Fibroblast of pulmonary artery (primary cell): ENCODE measurements at regions not wholly inside any gene's neighbourhood (a gene's known extent, or its start where the extent isn't known, plus 50 kb on each side); places are given as distances from the start of the nearest gene placed in this dataset.

Experiments used
- DNase-seq: peaks from one replicate; pipeline ENCODE4 v3.0.0-alpha.2; 2010; ENCODE audit warnings: low read depth
- H3K4me3 ChIP-seq: replicated peaks from 2 replicates; pipeline ENCODE4 v1.5.1; 2011; ENCODE audit warnings: low read depth, mild to moderate bottlenecking, control low read depth, low read length, moderate library complexity
- CTCF ChIP-seq: IDR thresholded peaks from 2 replicates; pipeline ENCODE4 v1.5.1; 2011; ENCODE audit warnings: mild to moderate bottlenecking, control low read depth, low read length, inconsistent platforms; ENCODE audit errors: missing control alignments

DNA sequence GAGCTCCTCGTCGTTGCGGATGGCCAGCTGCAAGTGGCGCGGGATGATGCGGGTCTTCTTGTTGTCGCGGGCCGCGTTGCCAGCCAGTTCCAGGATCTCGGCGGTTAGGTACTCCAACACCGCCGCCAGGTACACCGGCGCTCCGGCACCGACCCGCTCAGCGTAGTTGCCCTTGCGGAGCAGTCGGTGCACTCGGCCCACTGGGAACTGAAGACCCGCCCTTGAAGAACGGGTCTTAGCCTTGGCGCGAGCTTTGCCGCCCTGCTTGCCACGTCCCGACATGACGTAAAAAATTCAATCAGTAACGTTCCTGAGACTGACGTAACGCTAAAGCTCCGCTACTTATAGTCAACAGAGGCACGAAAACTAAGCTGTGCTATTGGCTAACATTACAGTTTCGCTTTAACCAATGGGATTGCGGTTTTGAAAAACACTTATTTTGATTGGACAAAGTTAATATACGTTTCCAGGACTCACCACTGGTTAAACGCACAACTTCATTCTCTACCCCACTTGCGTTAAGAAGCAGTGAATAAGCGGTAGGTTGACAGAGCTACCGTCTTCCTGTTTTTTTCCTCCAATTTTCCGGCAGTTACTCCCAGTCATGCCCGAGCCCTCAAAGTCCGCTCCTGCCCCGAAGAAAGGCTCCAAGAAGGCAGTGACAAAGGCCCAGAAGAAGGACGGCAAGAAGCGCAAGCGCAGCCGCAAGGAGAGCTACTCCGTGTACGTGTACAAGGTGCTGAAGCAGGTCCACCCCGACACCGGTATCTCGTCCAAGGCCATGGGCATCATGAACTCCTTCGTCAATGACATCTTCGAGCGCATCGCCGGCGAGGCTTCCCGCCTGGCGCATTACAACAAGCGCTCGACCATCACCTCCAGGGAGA lies 73.9 kb downstream of the OR2B2 start:
- H3K4me3 ChIP-seq = peak overlapping the region; percentile 67
- peak; percentile 100 for DNase-seq
- no peak for TF ChIP-seq CTCF

- no peak for TF ChIP-seq CTCF
- DNase-seq = peak; percentile 58
- H3K4me3 ChIP-seq = peak overlapping the region; percentile 67
Measured at GRCh38 chr6:27837625-27838057, 74.6 kb downstream of the OR2B2 start.

- TF ChIP-seq CTCF = no peak
- peak; percentile 89 for DNase-seq
Measured at GRCh38 chr6:27836783-27837624, 75.2 kb downstream of the OR2B2 start.

DNA sequence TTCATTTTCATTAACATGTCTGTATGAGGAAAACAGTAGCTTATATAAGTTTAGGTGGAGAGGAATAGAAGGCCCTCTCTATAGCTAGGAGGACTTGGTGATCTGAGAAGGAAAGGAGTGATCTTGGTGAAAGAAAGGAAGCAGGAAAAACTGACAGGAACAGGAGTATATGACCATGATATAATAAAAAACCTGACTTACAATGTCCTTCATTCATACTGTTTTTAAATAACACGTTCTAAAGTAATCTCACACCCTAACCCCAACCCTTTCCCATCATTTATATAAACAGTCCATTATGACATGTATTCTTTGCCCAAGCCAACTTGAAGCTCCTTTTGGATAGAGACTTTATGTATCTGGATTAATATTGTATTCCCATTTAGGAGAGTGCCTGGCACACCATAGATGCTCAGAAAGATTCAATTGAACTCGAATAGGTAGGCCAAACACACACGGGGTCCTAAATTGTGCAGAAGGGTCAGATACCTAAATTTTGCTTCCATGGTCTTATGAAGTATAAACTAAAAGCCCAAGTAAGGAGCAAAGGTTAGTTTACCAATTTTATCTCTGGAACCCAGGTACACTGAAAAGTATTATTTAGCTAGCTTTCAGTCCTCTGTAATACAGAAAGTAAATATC lies 75.9 kb downstream of the OR2B2 start:
- no peak for DNase-seq
- peak overlapping the region; percentile 67 for H3K4me3 ChIP-seq
- no peak for TF ChIP-seq CTCF

More at GRCh38 chr6:27836783-27837624, 75.2 kb downstream of the OR2B2 start:
- peak overlapping the region; percentile 67 for H3K4me3 ChIP-seq

GRCh38 chr6:27834879-27835549 lies 77.2 kb downstream of the OR2B2 start:
- no peak for DNase-seq
- no peak overlapping the region for H3K4me3 ChIP-seq
- TF ChIP-seq CTCF = no peak

GRCh38 chr6:27834384-27834783 lies 77.8 kb downstream of the OR2B2 start:
- TF ChIP-seq CTCF = no peak
- no peak overlapping the region for H3K4me3 ChIP-seq
- no peak for DNase-seq

DNA sequence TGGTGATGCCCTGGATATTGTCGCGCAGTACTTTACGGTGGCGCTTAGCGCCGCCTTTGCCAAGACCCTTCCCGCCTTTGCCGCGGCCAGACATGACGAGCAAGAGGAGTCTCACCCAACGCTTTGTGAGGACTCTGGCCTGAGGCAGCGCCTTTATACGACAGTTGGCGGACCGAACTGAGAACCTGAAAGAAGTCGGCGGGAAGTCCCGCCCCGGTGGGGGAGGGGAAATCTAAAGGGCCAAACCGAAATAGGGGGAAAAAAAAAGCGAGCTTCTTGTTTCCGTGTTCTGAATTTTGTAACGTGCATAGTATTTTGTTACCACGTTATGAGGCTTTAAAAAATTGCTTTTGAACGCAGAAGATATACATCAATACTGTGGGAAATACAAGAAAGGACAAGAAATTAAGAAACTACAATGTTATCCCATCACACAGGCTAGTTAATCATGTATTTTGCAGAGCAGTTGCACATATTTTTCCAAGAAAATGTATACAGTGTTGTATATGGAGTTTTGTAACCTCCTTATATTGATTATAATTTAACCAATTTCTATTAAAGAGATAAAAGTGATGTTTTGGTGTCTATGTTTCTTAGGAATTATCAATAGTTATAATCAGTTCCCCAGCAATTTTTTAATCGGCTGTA lies 80.6 kb downstream of the OR2B2 start:
- DNase-seq = peak; percentile 62
- peak overlapping the region; percentile 44 for H3K4me3 ChIP-seq

- H3K4me3 ChIP-seq = peak overlapping the region; percentile 61
- DNase-seq = peak; percentile 41
Measured at GRCh38 chr6:27830600-27831433, 81.4 kb downstream of the OR2B2 start.
